Neural progenitor cell (in vitro differentiated cells): ENCODE measurements at regions not wholly inside any gene's neighbourhood (a gene's known extent, or its start where the extent isn't known, plus 50 kb on each side); places are given as distances from the start of the nearest gene placed in this dataset.

Source experiments
- DNase-seq: peaks from one replicate; pipeline ENCODE4 v3.0.0-alpha.2; 2016; ENCODE audit warnings: low spot score
- H2AFZ ChIP-seq: fragments of 200-600 bp; sonication (generic); replicated peaks from 2 replicates; pipeline ENCODE4 v1.6.1; 2016; ENCODE audit warnings: antibody characterized with exemption
- H3F3A ChIP-seq: fragments of 200-600 bp; sonication (generic); 2 replicates; pipeline ENCODE4 v1.6.1; 2016; ENCODE audit warnings: antibody characterized with exemption, low read depth
- H3K27ac ChIP-seq: fragments of 200-600 bp; sonication (generic); 2 replicates; pipeline ENCODE4 v1.5.1; 2016; ENCODE audit warnings: mild to moderate bottlenecking
- H3K27me3 ChIP-seq: fragments of 200-600 bp; sonication (generic); 2 replicates; pipeline ENCODE4 v1.6.1; 2016; ENCODE audit warnings: mild to moderate bottlenecking, moderate library complexity
- H3K36me3 ChIP-seq: fragments of 200-600 bp; sonication (generic); 2 replicates; pipeline ENCODE4 v1.5.1; 2016
- H3K4me1 ChIP-seq: fragments of 200-600 bp; sonication (generic); 2 replicates; pipeline ENCODE4 v1.6.1; 2016; ENCODE audit warnings: mixed run types
- H3K4me2 ChIP-seq: fragments of 200-600 bp; sonication (generic); 2 replicates; pipeline ENCODE4 v1.6.1; 2016
- H3K4me3 ChIP-seq: fragments of 200-600 bp; sonication (generic); 2 replicates; pipeline ENCODE4 v1.5.1; 2016
- H3K79me2 ChIP-seq: fragments of 200-600 bp; sonication (generic); 2 replicates; pipeline ENCODE4 v1.6.1; 2016; ENCODE audit warnings: low read depth
- H3K9ac ChIP-seq: fragments of 200-600 bp; sonication (generic); 2 replicates; pipeline ENCODE4 v1.6.1; 2016
- H3K9me3 ChIP-seq: fragments of 200-600 bp; sonication (generic); 2 replicates; pipeline ENCODE4 v1.5.1; 2016; ENCODE audit warnings: low read depth
- H4K20me1 ChIP-seq: fragments of 200-600 bp; sonication (generic); 2 replicates; pipeline ENCODE4 v1.6.1; 2016; ENCODE audit warnings: low read depth
- H3K27ac Mint-ChIP-seq: 3 replicates; pipeline ENCODE4 v1.8.0; 2021; ENCODE audit warnings: mixed read lengths
- H3K27me3 Mint-ChIP-seq: 2 replicates; pipeline ENCODE4 v1.8.0; 2022; ENCODE audit warnings: low read depth, mild to moderate bottlenecking, inconsistent platforms, moderate library complexity, mixed read lengths; ENCODE audit not compliant: insufficient read depth
- H3K36me3 Mint-ChIP-seq: 3 replicates; pipeline ENCODE4 v1.8.0; 2021; ENCODE audit warnings: mixed read lengths
- H3K4me1 Mint-ChIP-seq: 3 replicates; pipeline ENCODE4 v1.8.0; 2021; ENCODE audit warnings: mixed read lengths
- H3K4me3 Mint-ChIP-seq: 3 replicates; pipeline ENCODE4 v1.8.0; 2021; ENCODE audit warnings: mild to moderate bottlenecking, moderate library complexity, mixed read lengths
- H3K9me3 Mint-ChIP-seq: 3 replicates; pipeline ENCODE4 v1.8.0; 2020; ENCODE audit warnings: mixed read lengths
- CTCF ChIP-seq: fragments of 200-600 bp; sonication (generic); IDR thresholded peaks from 2 replicates; pipeline ENCODE4 v1.5.1; 2017; ENCODE audit warnings: antibody characterized with exemption, mild to moderate bottlenecking
- EZH2 ChIP-seq: fragments of 200-600 bp; sonication (generic); IDR thresholded peaks from 2 replicates; pipeline ENCODE4 v1.6.1; 2017; ENCODE audit warnings: antibody characterized with exemption, mild to moderate bottlenecking, moderate library complexity
- EZH2phosphoT487 ChIP-seq: fragments of 200-600 bp; sonication (generic); IDR thresholded peaks from 2 replicates; pipeline ENCODE4 v1.6.1; 2017; ENCODE audit warnings: antibody characterized with exemption

- peaks cover 9% of the 10 kb centered on the region for H3K9me3 Mint-ChIP-seq
- no peak overlapping the region for H3K27ac Mint-ChIP-seq
- Histone ChIP-seq H3K4me1 (peaks cover 36% of the 10 kb centered on the region), H3K36me3 (no peaks in the 10 kb centered on the region), H3K9ac (no peak overlapping the region), H4K20me1 (peaks cover 48% of the 10 kb centered on the region), H3K27me3 (peaks cover 5% of the 10 kb centered on the region), H3K79me2 (peaks cover 38% of the 10 kb centered on the region), H3K4me2 (peak overlapping the region; percentile 97), H2AFZ (no peak overlapping the region), H3K4me3 (peak overlapping the region; percentile 77), H3K27ac (no peak overlapping the region), H3K9me3 (no peaks in the 10 kb centered on the region), H3F3A (peaks cover 43% of the 10 kb centered on the region)
- H3K4me3 Mint-ChIP-seq = peak overlapping the region; percentile 57
- H3K4me1 Mint-ChIP-seq = peaks cover 27% of the 10 kb centered on the region
- peaks cover 2% of the 10 kb centered on the region for H3K36me3 Mint-ChIP-seq
- peak; percentile 88 for DNase-seq
- TF ChIP-seq EZH2 (peak; percentile 50), CTCF (peak; percentile 71), EZH2phosphoT487 (no peak)
- peaks cover 6% of the 10 kb centered on the region for H3K27me3 Mint-ChIP-seq
These were observed 1251.2 kb downstream of the BRD1 start for GRCh38 chr22:48576333-48577013.

GRCh38 chr22:48575618-48576332 is 1251.9 kb downstream of the BRD1 start:
- Histone ChIP-seq H4K20me1 (peaks cover 41% of the 10 kb centered on the region), H3K4me3 (peak overlapping the region; percentile 77), H3F3A (peaks cover 38% of the 10 kb centered on the region), H3K4me1 (peaks cover 36% of the 10 kb centered on the region), H3K36me3 (peaks cover under 1% of the 10 kb centered on the region), H3K4me2 (peak overlapping the region; percentile 97), H3K9me3 (peaks cover 2% of the 10 kb centered on the region), H2AFZ (no peak overlapping the region), H3K9ac (no peak overlapping the region), H3K27ac (no peak overlapping the region), H3K27me3 (peaks cover 5% of the 10 kb centered on the region), H3K79me2 (peaks cover 31% of the 10 kb centered on the region)
- Mint-ChIP-seq H3K27me3 (peaks cover 6% of the 10 kb centered on the region), H3K27ac (no peak overlapping the region), H3K4me3 (no peak overlapping the region), H3K36me3 (peaks cover 2% of the 10 kb centered on the region), H3K4me1 (peaks cover 27% of the 10 kb centered on the region), H3K9me3 (peaks cover 9% of the 10 kb centered on the region)
- DNase-seq = peak; percentile 65
- no peak for TF ChIP-seq EZH2phosphoT487
- TF ChIP-seq CTCF = no peak
- TF ChIP-seq EZH2 = no peak

- no peak overlapping the region for H3K27ac Mint-ChIP-seq
- peaks cover 7% of the 10 kb centered on the region for H3K36me3 Mint-ChIP-seq
- Histone ChIP-seq H4K20me1 (peaks cover 33% of the 10 kb centered on the region), H3K9me3 (peaks cover 6% of the 10 kb centered on the region), H3K36me3 (peaks cover 3% of the 10 kb centered on the region), H3K4me2 (no peak overlapping the region), H3F3A (peaks cover 31% of the 10 kb centered on the region), H3K27ac (no peak overlapping the region), H3K4me3 (no peak overlapping the region), H3K79me2 (peaks cover 23% of the 10 kb centered on the region), H3K4me1 (peaks cover 30% of the 10 kb centered on the region), H3K27me3 (peaks cover 5% of the 10 kb centered on the region), H3K9ac (no peak overlapping the region), H2AFZ (no peak overlapping the region)
- TF ChIP-seq CTCF = peak; percentile 67
- no peak for TF ChIP-seq EZH2phosphoT487
- peak; percentile 92 for DNase-seq
- H3K4me3 Mint-ChIP-seq = peak overlapping the region; percentile 89
- H3K27me3 Mint-ChIP-seq = peaks cover 6% of the 10 kb centered on the region
- peaks cover 23% of the 10 kb centered on the region for H3K4me1 Mint-ChIP-seq
- H3K9me3 Mint-ChIP-seq = peaks cover 17% of the 10 kb centered on the region
These were observed 1252.7 kb downstream of the BRD1 start for GRCh38 chr22:48574776-48575617.
